Endothelial cell of umbilical vein (primary cell): ENCODE measurements at regions not wholly inside any gene's neighbourhood (a gene's known extent, or its start where the extent isn't known, plus 50 kb on each side); places are given as distances from the start of the nearest gene placed in this dataset.
A peak's percentile ranks its signal among the peaks of the same experiment; 100 is the strongest.

Source experiments
- BruUV-seq: library from RNA; stranded (reverse); fragments of 400-500 nt; replicated peaks from 2 replicates; lab custom pipeline; 2021; lab: Mats Ljungman, UMichigan
- CTCF ChIA-PET: fragments of 300-600, 350-600 bp; sonication (Branson Sonifier 250); formaldehyde crosslinking; loops from one replicate; lab custom pipeline; 2021; ENCODE audit warnings: antibody characterized with exemption, inconsistent platforms; lab: Charles Lee
- POLR2A ChIA-PET: fragments of 300-600, 350-600 bp; sonication (Branson Sonifier 250); formaldehyde crosslinking; loops from one replicate; lab custom pipeline; 2021; ENCODE audit warnings: antibody characterized with exemption, inconsistent platforms; lab: Charles Lee
- DNase-seq: peaks from one replicate; pipeline ENCODE4 v3.0.0-alpha.2; 2011; ENCODE audit warnings: low read depth, low spot score
- FAIRE-seq: peaks from 2 replicates; lab custom pipeline; 2011; peaks lifted over from hg19 to GRCh38; lab: Jason Lieb, UNC
- H2AFZ ChIP-seq: 2 replicates; pipeline ENCODE4 v1.6.0; 2012; ENCODE audit warnings: low read depth, low read length, control low read depth, inconsistent platforms
- H3K27ac ChIP-seq: 2 replicates; pipeline ENCODE4 v1.5.1; 2011; ENCODE audit warnings: low read depth, mild to moderate bottlenecking, control low read depth, low read length, moderate library complexity; ENCODE audit not compliant: insufficient read depth
- H3K27me3 ChIP-seq, 2 experiments: 2 replicates each; pipeline versions ENCODE4 v1.6.0 to v1.6.1; 2011; ENCODE audit warnings: low read length in 2 of 2, mixed read lengths in 1 of 2; ENCODE audit not compliant: control insufficient read depth in 2 of 2, insufficient read depth in 2 of 2
- H3K36me3 ChIP-seq, 2 experiments: 2 replicates in 1 of 2; 3 replicates in 1 of 2; pipeline ENCODE4 v1.5.1; 2011; ENCODE audit warnings: low read length in 2 of 2, mild to moderate bottlenecking in 1 of 2, moderate library complexity in 1 of 2; ENCODE audit not compliant: control insufficient read depth in 2 of 2, insufficient read depth in 2 of 2; ENCODE audit errors: extremely low read depth in 1 of 2
- H3K4me1 ChIP-seq: 3 replicates; pipeline ENCODE4 v1.5.1; 2011; ENCODE audit warnings: mild to moderate bottlenecking, low read length; ENCODE audit not compliant: control insufficient read depth, insufficient read depth; ENCODE audit errors: extremely low read depth
- H3K4me2 ChIP-seq: 2 replicates; pipeline ENCODE4 v1.6.1; 2011; ENCODE audit warnings: low read length, control low read depth, mixed read lengths; ENCODE audit not compliant: insufficient read depth
- H3K4me3 ChIP-seq, 3 experiments: fragments of 200-600 bp in 1 of 3; sonication (generic), shearing (Covaris generic) in 1 of 3; replicated peaks in 1 of 3; 2 replicates each; pipeline ENCODE4 v1.5.1; 2011 to 2016; ENCODE audit warnings: control low read depth in 3 of 3, low read length in 3 of 3, mild to moderate bottlenecking in 2 of 3, inconsistent platforms in 1 of 3, low read depth in 1 of 3, moderate library complexity in 1 of 3; ENCODE audit not compliant: insufficient read depth in 1 of 3
- H3K79me2 ChIP-seq: 2 replicates; pipeline ENCODE4 v1.6.0; 2012; ENCODE audit warnings: low read length, inconsistent platforms; ENCODE audit not compliant: control insufficient read depth, insufficient read depth
- H3K9ac ChIP-seq: replicated peaks from 2 replicates; pipeline ENCODE3; 2011; ENCODE audit warnings: low read length, control low read depth; ENCODE audit not compliant: insufficient read depth; ENCODE audit errors: extremely low read depth
- H3K9me1 ChIP-seq: replicated peaks from 3 replicates; pipeline ENCODE4 v1.6.0; 2011; ENCODE audit warnings: mild to moderate bottlenecking, low read length; ENCODE audit not compliant: control insufficient read depth, insufficient read depth; ENCODE audit errors: extremely low read depth
- H3K9me3 ChIP-seq: replicated peaks from 2 replicates; pipeline ENCODE4 v1.5.1; 2012; ENCODE audit warnings: low read length, inconsistent platforms; ENCODE audit not compliant: control insufficient read depth, insufficient read depth
- H4K20me1 ChIP-seq: replicated peaks from 2 replicates; pipeline ENCODE3; 2011; ENCODE audit warnings: mild to moderate bottlenecking, low read length; ENCODE audit not compliant: control insufficient read depth, insufficient read depth; ENCODE audit errors: extremely low read depth
- EZH2 ChIP-seq: IDR thresholded peaks from 2 replicates; pipeline ENCODE4 v1.6.1; 2012; ENCODE audit warnings: borderline replicate concordance, low read depth, mild to moderate bottlenecking, moderate library complexity, low read length, inconsistent platforms; ENCODE audit not compliant: severe bottlenecking
- FOS ChIP-seq: IDR thresholded peaks from 2 replicates; pipeline ENCODE4 v1.6.1; 2011; ENCODE audit warnings: mild to moderate bottlenecking, low read length, moderate library complexity, borderline replicate concordance; ENCODE audit not compliant: insufficient read depth
- GATA2 ChIP-seq: IDR thresholded peaks from 2 replicates; pipeline ENCODE4 v1.7.0; 2011; ENCODE audit warnings: low read depth, mild to moderate bottlenecking, moderate library complexity, mixed read lengths, low read length; ENCODE audit not compliant: insufficient read length, insufficient read depth
- JUN ChIP-seq: IDR thresholded peaks from 2 replicates; pipeline ENCODE4 v1.6.1; 2011; ENCODE audit warnings: borderline replicate concordance, low read depth; ENCODE audit not compliant: insufficient read length, insufficient read depth
- MYC ChIP-seq: IDR thresholded peaks from one replicate; pipeline ENCODE4 v1.6.1; 2011; ENCODE audit warnings: mild to moderate bottlenecking, low read depth, low read length
- POLR2A ChIP-seq: IDR thresholded peaks from 2 replicates; pipeline ENCODE4 v1.6.1; 2012; ENCODE audit warnings: low read depth, mild to moderate bottlenecking, control low read depth, low read length
- POLR2AphosphoS5 ChIP-seq: IDR thresholded peaks from 2 replicates; pipeline ENCODE4 v1.6.1; 2012; ENCODE audit warnings: low read depth, mild to moderate bottlenecking, control low read depth, low read length, moderate library complexity; ENCODE audit not compliant: insufficient read depth
- dilution Hi-C: fragments of 300-500 bp; cut with MboI; formaldehyde crosslinking; loops from one replicate; pipeline ENCODE4 v1.15.0; 2019; ENCODE audit warnings: low sequenced_read_pairs; ENCODE audit not compliant: extremely low pct_ligation_motif_present
- intact Hi-C: fragments of 100-400 bp; cut with micrococcal nuclease; formaldehyde crosslinking; loops from one replicate; pipeline ENCODE4 v1.10.0; 2022
- TF ChIP-seq, protein P1 (sequence below), 2 donors: IDR thresholded peaks; 1 replicate in 1 of 2; 2 replicates in 1 of 2; pipeline ENCODE4 v1.5.1; 2011; ENCODE audit warnings: low read length in 2 of 2, mild to moderate bottlenecking in 2 of 2, moderate library complexity in 2 of 2, control low read depth in 1 of 2, inconsistent platforms in 1 of 2, low read depth in 1 of 2; ENCODE audit not compliant: insufficient read depth in 1 of 2; ENCODE audit errors: extremely low read depth in 1 of 2
- TF ChIP-seq, protein P2 (sequence below): IDR thresholded peaks from 2 replicates; pipeline ENCODE4 v1.6.1; 2011; ENCODE audit not compliant: insufficient read depth, insufficient read length

DNA sequence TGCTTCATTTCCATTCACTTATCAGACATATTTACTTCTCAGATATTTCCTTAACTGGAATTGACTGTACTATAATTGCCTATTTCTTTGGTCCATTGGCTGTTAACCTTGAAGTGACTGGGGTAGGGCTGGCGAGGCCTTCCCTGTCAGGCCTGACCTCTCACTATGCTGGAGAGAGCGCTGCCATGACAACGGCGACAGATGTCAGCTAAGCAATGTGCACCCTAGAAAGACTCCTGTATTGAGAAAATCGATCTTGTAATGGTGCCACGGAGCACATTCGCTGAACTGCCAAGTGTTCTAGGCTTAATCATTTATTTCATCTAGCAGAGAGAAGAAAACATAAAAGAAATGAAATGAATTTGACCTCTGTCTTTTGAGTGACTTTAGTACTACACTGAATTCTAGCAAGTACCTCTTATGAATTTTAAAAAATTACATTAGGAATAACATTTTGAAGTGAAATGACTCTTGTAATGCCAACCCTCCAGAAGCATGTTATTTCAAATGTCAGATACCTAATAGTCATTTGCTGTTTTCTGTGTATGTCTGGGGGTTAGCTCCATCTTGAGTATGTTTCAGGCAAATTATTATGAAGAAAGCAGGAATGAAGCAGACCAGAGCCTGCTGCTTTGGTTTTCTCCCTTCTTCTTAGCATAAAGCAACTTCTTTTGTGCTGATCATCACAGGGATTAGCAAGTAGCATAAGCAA, 148.0 kb downstream of the SNX10 start:
- Histone ChIP-seq H3K27ac (no peak overlapping the region), H3K4me3 (no peak overlapping the region), H3K4me1 (no peaks in the 10 kb centered on the region), H2AFZ (no peak overlapping the region), H3K4me2 (no peak overlapping the region), H4K20me1 (no peaks in the 10 kb centered on the region), H3K9me1 (no peaks in the 10 kb centered on the region), H3K36me3 (no peaks in the 10 kb centered on the region), H3K79me2 (no peaks in the 10 kb centered on the region), H3K27me3 (no peaks in the 10 kb centered on the region), H3K9ac (no peak overlapping the region), H3K9me3 (no peaks in the 10 kb centered on the region)
- intact Hi-C loops (no loop called here), dilution Hi-C loops (no loop called here)
- ChIA-PET CTCF (interaction anchor here (0.6 to 1.2 kb wide), 2 partner anchors 30 to 63 kb away, joined by 3 read pairs; no protein-coding TSS in a partner anchor), POLR2A (no interaction called here)
- TF ChIP-seq JUN = no peak
- TF ChIP-seq, protein P1, sequence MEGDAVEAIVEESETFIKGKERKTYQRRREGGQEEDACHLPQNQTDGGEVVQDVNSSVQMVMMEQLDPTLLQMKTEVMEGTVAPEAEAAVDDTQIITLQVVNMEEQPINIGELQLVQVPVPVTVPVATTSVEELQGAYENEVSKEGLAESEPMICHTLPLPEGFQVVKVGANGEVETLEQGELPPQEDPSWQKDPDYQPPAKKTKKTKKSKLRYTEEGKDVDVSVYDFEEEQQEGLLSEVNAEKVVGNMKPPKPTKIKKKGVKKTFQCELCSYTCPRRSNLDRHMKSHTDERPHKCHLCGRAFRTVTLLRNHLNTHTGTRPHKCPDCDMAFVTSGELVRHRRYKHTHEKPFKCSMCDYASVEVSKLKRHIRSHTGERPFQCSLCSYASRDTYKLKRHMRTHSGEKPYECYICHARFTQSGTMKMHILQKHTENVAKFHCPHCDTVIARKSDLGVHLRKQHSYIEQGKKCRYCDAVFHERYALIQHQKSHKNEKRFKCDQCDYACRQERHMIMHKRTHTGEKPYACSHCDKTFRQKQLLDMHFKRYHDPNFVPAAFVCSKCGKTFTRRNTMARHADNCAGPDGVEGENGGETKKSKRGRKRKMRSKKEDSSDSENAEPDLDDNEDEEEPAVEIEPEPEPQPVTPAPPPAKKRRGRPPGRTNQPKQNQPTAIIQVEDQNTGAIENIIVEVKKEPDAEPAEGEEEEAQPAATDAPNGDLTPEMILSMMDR (IDR thresholded peaks at IDR 0.05; ENCODE audit: extremely low read depth in 1 of 2, insufficient read depth in 1 of 2, low read depth in 1 of 2, low read length in 2 of 2) = no peak
- no peak for TF ChIP-seq MYC
- TF ChIP-seq FOS = no peak
- TF ChIP-seq EZH2 = no peak
- no peak for TF ChIP-seq POLR2AphosphoS5
- TF ChIP-seq POLR2A = no peak
- no peak for TF ChIP-seq GATA2
- TF ChIP-seq, protein P2, sequence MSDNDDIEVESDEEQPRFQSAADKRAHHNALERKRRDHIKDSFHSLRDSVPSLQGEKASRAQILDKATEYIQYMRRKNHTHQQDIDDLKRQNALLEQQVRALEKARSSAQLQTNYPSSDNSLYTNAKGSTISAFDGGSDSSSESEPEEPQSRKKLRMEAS = no peak
- no TSS peak for BruUV-seq
- FAIRE-seq = peak; percentile 42
- DNase-seq = no peak
